Trophoblast cell (in vitro differentiated cells and primary cell): ENCODE measurements at regions not wholly inside any gene's neighbourhood (a gene's known extent, or its start where the extent isn't known, plus 50 kb on each side); places are given as distances from the start of the nearest gene placed in this dataset.

ENCODE experiments used
- DNase-seq, 2 donors: peaks; one replicate each; pipeline ENCODE4 v3.0.0-alpha.2; 2016
- H2AFZ ChIP-seq: 2 replicates; pipeline ENCODE4 v1.6.1; 2013; ENCODE audit warnings: low read length, moderate library complexity, mild to moderate bottlenecking; ENCODE audit not compliant: insufficient read depth, poor library complexity
- H2AK5ac ChIP-seq: 2 replicates; pipeline ENCODE4 v1.6.1; 2013; ENCODE audit warnings: mild to moderate bottlenecking, low read length
- H2BK120ac ChIP-seq: 2 replicates; pipeline ENCODE4 v1.6.1; 2013; ENCODE audit warnings: low read length, mild to moderate bottlenecking, moderate library complexity; ENCODE audit not compliant: insufficient read depth, poor library complexity
- H2BK12ac ChIP-seq: 2 replicates; pipeline ENCODE4 v1.6.1; 2013; ENCODE audit warnings: mild to moderate bottlenecking, low read length, moderate library complexity
- H2BK5ac ChIP-seq: 2 replicates; pipeline ENCODE4 v1.6.1; 2013; ENCODE audit warnings: low read length, low read depth, moderate library complexity, mild to moderate bottlenecking; ENCODE audit not compliant: poor library complexity
- H3K14ac ChIP-seq: 2 replicates; pipeline ENCODE4 v1.6.1; 2013; ENCODE audit warnings: mild to moderate bottlenecking, low read length
- H3K18ac ChIP-seq: 2 replicates; pipeline ENCODE4 v1.6.1; 2013; ENCODE audit warnings: mild to moderate bottlenecking, low read length
- H3K23ac ChIP-seq: 2 replicates; pipeline ENCODE4 v1.6.1; 2013; ENCODE audit warnings: low read length
- H3K27ac ChIP-seq: 2 replicates; pipeline ENCODE4 v1.5.1; 2013; ENCODE audit warnings: low read depth, mild to moderate bottlenecking, inconsistent platforms, low read length, moderate library complexity
- H3K27me3 ChIP-seq: 2 replicates; pipeline ENCODE4 v1.6.1; 2013; ENCODE audit warnings: inconsistent platforms, mild to moderate bottlenecking, low read length, moderate library complexity; ENCODE audit not compliant: insufficient read depth
- H3K36me3 ChIP-seq, 2 experiments: 1 replicate in 1 of 2; 2 replicates in 1 of 2; pipeline ENCODE4 v1.6.1; 2013; ENCODE audit warnings: low read length in 2 of 2, mild to moderate bottlenecking in 2 of 2, moderate library complexity in 1 of 2; ENCODE audit not compliant: insufficient read depth in 2 of 2, control insufficient read depth in 1 of 2
- H3K4ac ChIP-seq: 2 replicates; pipeline ENCODE4 v1.6.1; 2013; ENCODE audit warnings: low read depth, mild to moderate bottlenecking, low read length, moderate library complexity
- H3K4me1 ChIP-seq, 2 experiments: 1 replicate in 1 of 2; 2 replicates in 1 of 2; pipeline ENCODE4 v1.6.1; 2013; ENCODE audit warnings: low read length in 2 of 2, mild to moderate bottlenecking in 2 of 2, moderate library complexity in 1 of 2; ENCODE audit not compliant: insufficient read depth in 2 of 2, control insufficient read depth in 1 of 2
- H3K4me2 ChIP-seq: 2 replicates; pipeline ENCODE4 v1.6.1; 2013; ENCODE audit warnings: inconsistent platforms, mild to moderate bottlenecking, low read length, moderate library complexity
- H3K4me3 ChIP-seq: 2 replicates; pipeline ENCODE4 v1.5.1; 2013; ENCODE audit warnings: mild to moderate bottlenecking, low read depth, low read length, inconsistent platforms
- H3K79me1 ChIP-seq: one replicate; pipeline ENCODE4 v1.6.1; 2013; ENCODE audit warnings: low read length
- H3K79me2 ChIP-seq: 2 replicates; pipeline ENCODE4 v1.6.1; 2013; ENCODE audit warnings: low read length, mild to moderate bottlenecking; ENCODE audit not compliant: control insufficient read depth, insufficient read depth, poor library complexity
- H3K9ac ChIP-seq: 2 replicates; pipeline ENCODE4 v1.6.1; 2013; ENCODE audit warnings: mild to moderate bottlenecking, low read length
- H3K9me3 ChIP-seq: 2 replicates; pipeline ENCODE4 v1.6.1; 2013; ENCODE audit warnings: low read depth, mild to moderate bottlenecking, control low read depth, inconsistent platforms, low read length; ENCODE audit not compliant: insufficient read depth
- H4K12ac ChIP-seq: 2 replicates; pipeline ENCODE4 v1.6.1; 2013; ENCODE audit warnings: low read depth, mild to moderate bottlenecking, low read length, moderate library complexity
- H4K8ac ChIP-seq: 2 replicates; pipeline ENCODE4 v1.6.1; 2013; ENCODE audit warnings: low read depth, mild to moderate bottlenecking, low read length, moderate library complexity
- H4K91ac ChIP-seq: one replicate; pipeline ENCODE4 v1.6.1; 2013; ENCODE audit warnings: low read depth, mild to moderate bottlenecking, low read length, moderate library complexity
- WGBS: extraction: QIAGEN DNeasy Blood & Tissue Kit; methylation state at CpG from one replicate; pipeline ENCODE4 v1.1.7; 2013; ENCODE audit warnings: missing lambda C conversion rate; ENCODE audit not compliant: insufficient read length, insufficient coverage; ENCODE audit errors: extremely low coverage; 5-methylcytosine and 5-hydroxymethylcytosine counted together

GRCh38 chr6:147648916-147649315 lies 140.4 kb downstream of the SAMD5 start:
- Histone ChIP-seq H3K27ac (no peak overlapping the region), H3K9ac (no peak overlapping the region), H3K4me2 (no peak overlapping the region), H3K14ac (no peak overlapping the region), H2AFZ (no peak overlapping the region), H3K23ac (no peak overlapping the region), H2AK5ac (no peak overlapping the region), H3K4me3 (no peak overlapping the region), H3K79me1 (no peaks in the 10 kb centered on the region), H2BK120ac (no peak overlapping the region), H4K91ac (no peak overlapping the region), H3K9me3 (no peaks in the 10 kb centered on the region), H3K79me2 (no peaks in the 10 kb centered on the region), H4K12ac (no peak overlapping the region), H3K27me3 (no peaks in the 10 kb centered on the region), H2BK5ac (no peak overlapping the region), H4K8ac (no peak overlapping the region), H3K4me1 (no peaks in the 10 kb centered on the region), H2BK12ac (no peak overlapping the region), H3K18ac (no peak overlapping the region), H3K4ac (no peak overlapping the region), H3K36me3 (no peaks in the 10 kb centered on the region)
- no peak for DNase-seq
- no CpG with 5 or more reads among the region's 2 CpGs for WGBS

DNA sequence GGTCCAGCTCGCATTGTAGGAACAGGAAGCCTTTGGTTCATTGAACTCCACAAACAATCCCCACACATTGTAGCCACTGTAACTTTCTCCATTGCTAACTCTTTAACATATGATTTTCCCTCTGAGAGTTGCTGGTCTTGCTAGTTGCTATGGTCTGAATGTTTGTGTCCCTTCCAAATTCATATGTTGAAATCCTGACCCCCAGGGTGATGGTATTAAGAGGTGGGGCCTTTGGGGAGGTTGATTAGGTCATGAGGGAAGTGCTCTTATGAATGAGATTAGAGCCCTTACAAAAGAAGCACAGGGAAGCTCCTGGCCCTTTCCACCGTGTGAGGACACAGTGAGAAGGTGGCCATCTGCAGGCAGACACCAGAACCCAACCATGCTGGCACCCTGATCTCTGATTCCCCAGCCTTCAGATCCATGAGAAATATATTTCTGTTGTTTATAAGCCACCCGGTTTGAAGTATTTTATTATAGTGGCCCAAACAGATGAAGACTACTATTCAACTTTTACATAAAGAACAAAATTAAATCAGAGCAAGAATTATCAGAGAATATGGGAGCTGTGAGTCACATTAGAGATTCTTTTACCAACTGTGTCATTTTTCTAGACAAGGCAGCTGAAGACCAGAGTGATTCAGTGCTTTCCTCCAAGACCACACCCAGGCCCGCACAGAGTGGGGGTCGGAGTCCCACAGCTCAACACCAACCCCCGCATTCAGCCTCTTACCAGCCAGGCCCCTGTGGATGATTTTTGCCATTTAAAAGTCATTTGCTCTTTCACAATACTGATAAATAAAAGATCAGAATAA lies 143.0 kb downstream of the SAMD5 start:
- no peak overlapping the region for H3K14ac ChIP-seq

DNA sequence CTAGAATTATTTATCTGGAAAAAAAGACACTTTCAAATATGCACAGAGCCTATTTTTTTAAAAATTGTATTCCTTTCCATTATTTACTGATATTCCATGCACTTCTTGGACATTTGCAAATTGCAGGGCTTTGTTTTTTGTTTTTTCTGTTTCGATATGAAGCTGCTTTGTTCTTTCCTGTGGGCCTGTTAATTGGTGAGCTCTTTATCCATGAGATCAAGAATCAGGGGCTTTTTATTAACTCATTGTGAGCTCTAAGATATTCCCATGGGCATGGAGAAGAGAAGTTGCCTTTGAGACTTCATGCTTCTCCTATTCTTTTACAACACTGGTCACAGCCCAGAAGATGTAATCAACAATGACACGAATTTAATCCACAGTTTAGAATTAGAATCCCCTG lies 145.1 kb downstream of the SAMD5 start:
- no peak overlapping the region for H3K23ac ChIP-seq
- no CpG with 5 or more reads among the region's 2 CpGs for WGBS
- no peaks in the 10 kb centered on the region for H3K27me3 ChIP-seq

More for the DNA sequence above, 143.0 kb downstream of the SAMD5 start:
- DNase-seq, result peak; percentile 81 to 82
- Histone ChIP-seq H3K18ac (no peak overlapping the region), H3K4me1 (no peaks in the 10 kb centered on the region), H2BK120ac (no peak overlapping the region), H3K79me1 (no peaks in the 10 kb centered on the region), H2AK5ac (no peak overlapping the region), H3K36me3 (no peaks in the 10 kb centered on the region), H4K12ac (no peak overlapping the region), H3K23ac (no peak overlapping the region), H4K91ac (no peak overlapping the region), H3K4ac (no peak overlapping the region), H3K4me2 (no peak overlapping the region), H3K4me3 (no peak overlapping the region), H3K9me3 (no peaks in the 10 kb centered on the region), H3K9ac (no peak overlapping the region), H4K8ac (no peak overlapping the region), H3K27ac (no peak overlapping the region), H2AFZ (no peak overlapping the region), H3K27me3 (no peaks in the 10 kb centered on the region), H2BK12ac (no peak overlapping the region), H3K79me2 (no peaks in the 10 kb centered on the region), H2BK5ac (no peak overlapping the region)
- WGBS, result no CpG with 5 or more reads among the region's 6 CpGs

DNA sequence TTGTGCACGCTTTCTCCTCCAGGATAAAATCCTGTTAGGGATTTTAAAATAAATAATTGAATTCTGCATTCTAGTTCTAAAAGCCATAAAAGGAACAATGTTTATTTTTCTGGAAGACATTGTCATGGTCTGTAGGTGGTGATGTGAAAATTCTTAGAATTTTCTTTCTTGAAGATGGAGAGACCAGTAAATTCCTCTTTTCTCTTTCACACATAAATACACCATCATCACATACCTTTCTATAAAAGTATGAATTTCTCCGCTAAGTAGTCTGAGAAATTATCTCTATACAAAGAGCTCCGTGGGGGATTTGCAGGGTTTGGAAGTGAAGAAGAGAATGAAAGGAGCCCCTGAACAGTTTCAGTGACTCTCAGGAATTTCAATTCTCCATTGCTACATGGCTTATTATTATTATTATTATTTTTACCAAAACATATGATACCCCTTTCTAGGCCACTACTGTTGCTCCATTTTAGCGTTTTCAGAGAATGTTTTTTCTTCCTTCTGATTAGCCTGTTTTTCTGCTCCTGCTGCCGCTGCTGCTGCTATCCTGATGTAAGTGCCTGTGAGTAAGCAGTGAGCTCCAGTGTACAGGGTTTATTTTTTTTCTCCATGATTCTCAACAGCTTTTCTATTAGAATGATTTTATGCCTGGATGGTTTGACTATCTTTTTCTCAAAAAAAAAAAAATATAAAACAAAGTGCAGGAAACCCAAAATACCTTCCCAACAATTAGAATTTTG lies 145.8 kb downstream of the SAMD5 start:
- WGBS, result no CpG with 5 or more reads among the region's 5 CpGs
- no peak overlapping the region for H3K27ac ChIP-seq

More for the DNA sequence above, 145.1 kb downstream of the SAMD5 start:
- Histone ChIP-seq H3K79me1 (no peaks in the 10 kb centered on the region), H2BK5ac (no peak overlapping the region), H3K27ac (no peak overlapping the region), H4K8ac (no peak overlapping the region), H3K4me2 (no peak overlapping the region), H4K91ac (no peak overlapping the region), H3K9me3 (no peaks in the 10 kb centered on the region), H3K4me1 (no peaks in the 10 kb centered on the region), H3K18ac (no peak overlapping the region), H3K36me3 (no peaks in the 10 kb centered on the region), H3K79me2 (no peaks in the 10 kb centered on the region), H3K9ac (no peak overlapping the region), H2BK120ac (no peak overlapping the region), H2AFZ (no peak overlapping the region), H4K12ac (no peak overlapping the region), H2AK5ac (no peak overlapping the region), H3K4me3 (no peak overlapping the region), H3K4ac (no peak overlapping the region), H2BK12ac (no peak overlapping the region), H3K14ac (no peak overlapping the region)
- DNase-seq, result no peak

More for the DNA sequence above, 145.8 kb downstream of the SAMD5 start:
- Histone ChIP-seq H3K36me3 (no peaks in the 10 kb centered on the region), H2AK5ac (no peak overlapping the region), H3K4ac (no peak overlapping the region), H2AFZ (no peak overlapping the region), H3K79me2 (no peaks in the 10 kb centered on the region), H3K23ac (no peak overlapping the region), H2BK12ac (no peak overlapping the region), H3K4me2 (no peak overlapping the region), H2BK5ac (no peak overlapping the region), H3K14ac (no peak overlapping the region), H4K91ac (no peak overlapping the region), H3K79me1 (no peaks in the 10 kb centered on the region), H2BK120ac (no peak overlapping the region), H4K12ac (no peak overlapping the region), H3K18ac (no peak overlapping the region), H3K4me1 (no peaks in the 10 kb centered on the region), H4K8ac (no peak overlapping the region), H3K4me3 (no peak overlapping the region), H3K9ac (no peak overlapping the region), H3K9me3 (no peaks in the 10 kb centered on the region), H3K27me3 (no peaks in the 10 kb centered on the region)
- DNase-seq, result no peak
